ENCODE measurements at regions not wholly inside any gene's neighbourhood (a gene's known extent, or its start where the extent isn't known, plus 50 kb on each side); places are given as distances from the start of the nearest gene placed in this dataset.

- peaks cover 4% of the 10 kb centered on the region for H3K36me3 Mint-ChIP-seq (ENCODE audit: low read depth)
- H3K4me1 Mint-ChIP-seq = peaks cover 50% of the 10 kb centered on the region
- no peak overlapping the region for H3K4me3 Mint-ChIP-seq
- DNase-seq (ENCODE audit: low read depth, low spot score) = no peak
- no peak for TF ChIP-seq CTCF (conservative IDR thresholded peaks at IDR 0.05)
- peaks cover 8% of the 10 kb centered on the region for H3K9me3 Mint-ChIP-seq
- H3K27ac Mint-ChIP-seq (ENCODE audit: unreplicated experiment) = no peak overlapping the region
- no peaks in the 10 kb centered on the region for H3K27me3 Mint-ChIP-seq (ENCODE audit: low read depth)
These were observed 52.6 kb upstream of the TGFBR2 start for GRCh38 chr3:30553641-30554316.

GRCh38 chr3:30554317-30554690 is 52.1 kb upstream of the TGFBR2 start:
- no peaks in the 10 kb centered on the region for H3K27me3 Mint-ChIP-seq (ENCODE audit: low read depth)
- DNase-seq (ENCODE audit: low read depth, low spot score) = no peak
- H3K4me1 Mint-ChIP-seq = peaks cover 48% of the 10 kb centered on the region

GRCh38 chr3:30555968-30556367 is 50.4 kb upstream of the TGFBR2 start:
- Mint-ChIP-seq H3K4me3 (no peak overlapping the region), H3K27me3 (ENCODE audit: low read depth) (no peaks in the 10 kb centered on the region), H3K27ac (ENCODE audit: unreplicated experiment) (no peak overlapping the region), H3K36me3 (ENCODE audit: low read depth) (peaks cover 4% of the 10 kb centered on the region), H3K9me3 (peaks cover 11% of the 10 kb centered on the region), H3K4me1 (peaks cover 40% of the 10 kb centered on the region)
- TF ChIP-seq CTCF (conservative IDR thresholded peaks at IDR 0.05) = no peak
- DNase-seq (ENCODE audit: low read depth, low spot score) = no peak

More at GRCh38 chr3:30554317-30554690, 52.1 kb upstream of the TGFBR2 start:
- Mint-ChIP-seq H3K27ac (ENCODE audit: unreplicated experiment) (no peak overlapping the region), H3K4me3 (no peak overlapping the region), H3K36me3 (ENCODE audit: low read depth) (peaks cover 4% of the 10 kb centered on the region), H3K9me3 (peaks cover 8% of the 10 kb centered on the region)
- no peak for TF ChIP-seq CTCF (conservative IDR thresholded peaks at IDR 0.05)
